Neural crest cell (in vitro differentiated cells): ENCODE measurements at regions not wholly inside any gene's neighbourhood (a gene's known extent, or its start where the extent isn't known, plus 50 kb on each side); places are given as distances from the start of the nearest gene placed in this dataset.

ENCODE experiments used
- DNase-seq: peaks from one replicate; pipeline ENCODE4 v3.0.0; 2021; ENCODE audit warnings: low read depth, mixed read lengths, low spot score
- H3K27ac Mint-ChIP-seq: one replicate; pipeline ENCODE4 v1.8.0; 2021; ENCODE audit warnings: mild to moderate bottlenecking, mixed read lengths; ENCODE audit not compliant: unreplicated experiment
- H3K27me3 Mint-ChIP-seq: 2 replicates; pipeline ENCODE4 v1.8.0; 2021; ENCODE audit warnings: low read depth, mild to moderate bottlenecking, mixed read lengths
- H3K36me3 Mint-ChIP-seq: 2 replicates; pipeline ENCODE4 v1.8.0; 2021; ENCODE audit warnings: low read depth, mild to moderate bottlenecking, mixed read lengths
- H3K4me1 Mint-ChIP-seq: 2 replicates; pipeline ENCODE4 v1.8.0; 2021; ENCODE audit warnings: mixed read lengths
- H3K4me3 Mint-ChIP-seq: one replicate; pipeline ENCODE4 v1.8.0; 2021; ENCODE audit warnings: mild to moderate bottlenecking, mixed read lengths
- H3K9me3 Mint-ChIP-seq: 2 replicates; pipeline ENCODE4 v1.8.0; 2021; ENCODE audit warnings: mixed read lengths
- TF ChIP-seq, protein P1 (sequence below): fragments of 200-600 bp; sonication (generic); conservative IDR thresholded peaks from 2 replicates; pipeline ENCODE4 v1.5.0; 2021; ENCODE audit warnings: antibody characterized with exemption, mild to moderate bottlenecking

DNA sequence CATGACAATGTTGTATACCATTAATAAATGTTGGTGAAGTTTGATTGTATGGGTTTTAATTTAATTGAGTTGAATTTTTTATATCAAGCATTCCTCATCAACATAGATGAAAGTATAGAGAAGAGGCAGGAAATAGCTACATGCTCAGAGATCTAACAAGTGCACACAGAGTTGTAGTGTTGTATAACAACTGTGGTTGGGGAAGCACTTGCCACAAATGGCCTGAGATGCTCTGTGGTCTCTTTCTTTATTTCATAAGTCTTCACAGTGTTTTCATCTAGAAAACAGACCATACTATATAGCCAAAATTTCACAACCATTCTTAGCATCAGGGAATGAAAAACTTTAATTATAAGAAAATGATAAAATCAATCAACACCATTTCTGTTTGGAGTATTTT, 682.6 kb upstream of the NECTIN3 start:
- no peak for DNase-seq
- Mint-ChIP-seq H3K36me3 (no peaks in the 10 kb centered on the region), H3K27me3 (no peaks in the 10 kb centered on the region), H3K4me1 (no peaks in the 10 kb centered on the region), H3K27ac (no peak overlapping the region), H3K9me3 (no peaks in the 10 kb centered on the region), H3K4me3 (no peak overlapping the region)
- TF ChIP-seq, protein P1, sequence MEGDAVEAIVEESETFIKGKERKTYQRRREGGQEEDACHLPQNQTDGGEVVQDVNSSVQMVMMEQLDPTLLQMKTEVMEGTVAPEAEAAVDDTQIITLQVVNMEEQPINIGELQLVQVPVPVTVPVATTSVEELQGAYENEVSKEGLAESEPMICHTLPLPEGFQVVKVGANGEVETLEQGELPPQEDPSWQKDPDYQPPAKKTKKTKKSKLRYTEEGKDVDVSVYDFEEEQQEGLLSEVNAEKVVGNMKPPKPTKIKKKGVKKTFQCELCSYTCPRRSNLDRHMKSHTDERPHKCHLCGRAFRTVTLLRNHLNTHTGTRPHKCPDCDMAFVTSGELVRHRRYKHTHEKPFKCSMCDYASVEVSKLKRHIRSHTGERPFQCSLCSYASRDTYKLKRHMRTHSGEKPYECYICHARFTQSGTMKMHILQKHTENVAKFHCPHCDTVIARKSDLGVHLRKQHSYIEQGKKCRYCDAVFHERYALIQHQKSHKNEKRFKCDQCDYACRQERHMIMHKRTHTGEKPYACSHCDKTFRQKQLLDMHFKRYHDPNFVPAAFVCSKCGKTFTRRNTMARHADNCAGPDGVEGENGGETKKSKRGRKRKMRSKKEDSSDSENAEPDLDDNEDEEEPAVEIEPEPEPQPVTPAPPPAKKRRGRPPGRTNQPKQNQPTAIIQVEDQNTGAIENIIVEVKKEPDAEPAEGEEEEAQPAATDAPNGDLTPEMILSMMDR, result no peak

DNA sequence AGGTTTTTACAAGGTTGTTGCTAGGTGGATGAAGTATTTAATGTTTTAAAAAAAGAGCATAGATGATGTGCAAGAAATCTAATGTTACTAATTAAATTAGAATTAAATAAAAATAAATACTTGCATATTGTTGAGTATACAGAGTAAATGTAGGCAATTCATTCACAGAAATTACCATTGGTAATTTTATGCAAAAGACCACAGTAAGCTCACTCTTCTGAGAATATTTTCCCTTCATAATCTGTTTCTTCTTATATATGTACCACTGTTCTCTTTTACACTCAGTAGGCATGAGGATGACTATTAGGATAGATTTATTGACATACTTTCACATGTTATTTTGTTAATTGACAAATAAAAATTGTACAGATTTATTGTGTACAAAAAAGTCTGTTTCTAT, 681.2 kb upstream of the NECTIN3 start:
- TF ChIP-seq, protein P1, result no peak
- no peaks in the 10 kb centered on the region for H3K27me3 Mint-ChIP-seq
- H3K27ac Mint-ChIP-seq, result no peak overlapping the region
- H3K4me1 Mint-ChIP-seq, result no peaks in the 10 kb centered on the region
- no peaks in the 10 kb centered on the region for H3K36me3 Mint-ChIP-seq
- H3K4me3 Mint-ChIP-seq, result no peak overlapping the region
- no peak for DNase-seq
- peaks cover 2% of the 10 kb centered on the region for H3K9me3 Mint-ChIP-seq

DNA sequence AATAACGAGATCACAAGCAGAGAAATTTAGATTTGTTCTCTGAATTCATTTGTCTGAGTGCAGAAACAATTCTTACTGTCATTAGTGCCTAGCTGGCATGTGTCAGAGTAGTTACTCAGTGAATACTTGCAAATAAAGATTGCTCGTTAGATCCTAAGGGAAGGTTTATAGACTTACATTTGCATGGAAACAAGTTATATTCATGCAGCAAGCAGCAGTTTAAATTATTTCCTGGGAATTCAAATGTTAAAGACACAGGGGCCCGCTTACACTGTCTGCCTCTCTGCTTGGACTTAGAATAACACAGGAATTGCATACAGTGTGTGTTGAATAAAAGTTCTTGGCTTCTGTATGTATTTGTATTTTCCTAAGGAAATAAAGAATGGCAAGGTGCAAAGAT, 680.6 kb upstream of the NECTIN3 start:
- Mint-ChIP-seq H3K4me3 (no peak overlapping the region), H3K27ac (no peak overlapping the region), H3K27me3 (no peaks in the 10 kb centered on the region), H3K4me1 (no peaks in the 10 kb centered on the region), H3K36me3 (no peaks in the 10 kb centered on the region), H3K9me3 (peaks cover 2% of the 10 kb centered on the region)
- no peak for DNase-seq
- TF ChIP-seq, protein P1, result no peak

DNA sequence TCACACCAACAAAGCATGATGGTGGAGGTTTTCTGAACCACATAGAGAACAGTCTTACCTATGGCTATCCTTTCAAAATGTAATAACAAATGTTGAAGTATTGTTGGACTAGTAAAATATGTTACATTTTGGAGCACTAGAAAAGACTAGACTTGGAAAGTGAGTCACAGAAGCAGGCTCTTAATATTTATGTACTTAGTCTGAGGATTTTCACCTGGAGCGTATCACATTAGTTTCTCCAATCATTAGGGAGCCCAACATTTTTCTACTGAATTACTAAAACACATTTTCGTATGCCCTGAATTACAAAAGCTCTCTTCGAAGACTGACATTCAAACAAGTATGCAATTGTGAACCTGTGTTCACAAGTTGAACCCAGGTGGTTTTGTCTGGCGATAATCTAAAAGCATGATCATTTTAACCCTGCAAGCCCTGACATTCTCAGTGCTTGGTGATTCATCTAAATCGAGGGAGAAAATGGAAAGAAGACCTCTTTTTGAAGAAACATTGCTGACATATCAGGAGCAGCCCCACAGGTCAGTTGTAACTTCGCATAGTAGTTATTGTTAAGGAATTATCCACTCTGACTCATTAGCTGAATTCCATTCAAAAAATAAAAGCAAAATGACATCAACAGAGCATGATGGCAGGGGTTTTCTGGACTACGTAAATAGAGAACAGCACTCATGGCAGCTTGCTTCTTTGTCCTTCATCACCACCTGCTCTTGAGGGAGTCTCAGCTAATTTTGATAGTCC, 679.8 kb upstream of the NECTIN3 start:
- no peaks in the 10 kb centered on the region for H3K27me3 Mint-ChIP-seq
- H3K36me3 Mint-ChIP-seq, result no peaks in the 10 kb centered on the region
- H3K9me3 Mint-ChIP-seq, result peaks cover 2% of the 10 kb centered on the region
- TF ChIP-seq, protein P1, result no peak
- H3K4me1 Mint-ChIP-seq, result no peaks in the 10 kb centered on the region
- no peak for DNase-seq
- no peak overlapping the region for H3K4me3 Mint-ChIP-seq
- no peak overlapping the region for H3K27ac Mint-ChIP-seq

DNA sequence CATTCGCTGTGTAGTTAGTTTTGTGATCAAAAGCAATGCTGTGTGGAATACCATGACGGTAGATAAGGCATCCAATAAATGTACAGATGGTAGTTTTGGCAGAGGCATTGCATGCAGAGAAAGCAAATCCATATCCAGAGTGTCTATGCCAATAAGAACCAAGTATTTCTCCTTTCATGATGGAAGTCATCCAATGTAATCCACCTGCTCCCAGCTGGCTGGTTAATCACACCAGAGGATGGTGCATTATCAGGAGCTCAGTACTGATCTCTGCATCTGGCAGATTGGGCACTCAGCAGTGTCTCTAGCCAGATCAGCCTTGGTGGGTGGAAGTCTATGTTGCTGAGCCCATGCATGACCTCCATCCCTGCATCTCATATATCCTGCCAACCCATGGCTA, 677.7 kb upstream of the NECTIN3 start:
- Mint-ChIP-seq H3K9me3 (peaks cover 2% of the 10 kb centered on the region), H3K4me3 (no peak overlapping the region), H3K36me3 (no peaks in the 10 kb centered on the region), H3K4me1 (no peaks in the 10 kb centered on the region), H3K27ac (no peak overlapping the region), H3K27me3 (no peaks in the 10 kb centered on the region)
- DNase-seq, result no peak
- TF ChIP-seq, protein P1, result no peak
